CD14-positive monocyte (primary cell): ENCODE measurements at regions not wholly inside any gene's neighbourhood (a gene's known extent, or its start where the extent isn't known, plus 50 kb on each side); places are given as distances from the start of the nearest gene placed in this dataset.

ENCODE experiments used
- DNase-seq, 3 donors: peaks; one replicate each; pipeline ENCODE4 v3.0.0-alpha.2; 2011 to 2022
- H2AFZ ChIP-seq: 2 replicates; pipeline ENCODE4 v1.6.0; 2012; ENCODE audit warnings: mild to moderate bottlenecking, low read depth, low read length, inconsistent platforms; ENCODE audit not compliant: insufficient read depth, poor library complexity, severe bottlenecking
- H3K27ac ChIP-seq, 2 donors: 1 replicate in 1 of 2; 2 replicates in 1 of 2; pipeline ENCODE4 v1.5.1; 2012 to 2013; ENCODE audit warnings: low read length in 2 of 2, control low read depth in 1 of 2, inconsistent platforms in 1 of 2, low read depth in 1 of 2, mild to moderate bottlenecking in 1 of 2
- H3K27me3 ChIP-seq, 2 donors: one replicate each; pipeline versions ENCODE4 v1.6.0 to v1.6.1; 2011 to 2013; ENCODE audit warnings: low read length in 2 of 2; ENCODE audit not compliant: control insufficient read depth in 2 of 2, insufficient read depth in 2 of 2
- H3K36me3 ChIP-seq, 2 donors: replicated peaks in 1 of 2; 1 replicate in 1 of 2; 2 replicates in 1 of 2; pipeline versions ENCODE4 v1.5.1 to v1.6.1; 2012 to 2013; ENCODE audit warnings: low read length in 2 of 2, control low read depth in 1 of 2, inconsistent platforms in 1 of 2, mild to moderate bottlenecking in 1 of 2; ENCODE audit not compliant: insufficient read depth in 2 of 2, control insufficient read depth in 1 of 2
- H3K4me1 ChIP-seq, 2 donors: 1 replicate in 1 of 2; 2 replicates in 1 of 2; pipeline versions ENCODE4 v1.5.1 to v1.6.1; 2012 to 2013; ENCODE audit warnings: low read length in 2 of 2, control low read depth in 1 of 2, inconsistent platforms in 1 of 2, mild to moderate bottlenecking in 1 of 2, moderate library complexity in 1 of 2; ENCODE audit not compliant: insufficient read depth in 2 of 2, control insufficient read depth in 1 of 2
- H3K4me2 ChIP-seq: replicated peaks from 2 replicates; pipeline ENCODE3; 2012; ENCODE audit warnings: low read length, moderate library complexity, mild to moderate bottlenecking; ENCODE audit not compliant: poor library complexity, severe bottlenecking; ENCODE audit errors: extremely low read depth
- H3K4me3 ChIP-seq, 3 experiments: fragments of 200-600 bp in 1 of 3; sonication (generic) in 1 of 3; replicated peaks in 1 of 3; 1 replicate in 2 of 3; 2 replicates in 1 of 3; pipeline ENCODE4 v1.5.1; 2011 to 2013; ENCODE audit warnings: low read length in 3 of 3, mild to moderate bottlenecking in 3 of 3, control low read depth in 2 of 3, low read depth in 2 of 3, inconsistent platforms in 1 of 3, moderate library complexity in 1 of 3
- H3K79me2 ChIP-seq: 2 replicates; pipeline ENCODE4 v1.6.0; 2012; ENCODE audit warnings: mild to moderate bottlenecking, control low read depth, inconsistent platforms, low read length, moderate library complexity; ENCODE audit not compliant: insufficient read depth
- H3K9ac ChIP-seq: 2 replicates; pipeline ENCODE4 v1.6.0; 2017; ENCODE audit warnings: low read length, mild to moderate bottlenecking; ENCODE audit not compliant: insufficient read depth, poor library complexity, severe bottlenecking
- H3K9me3 ChIP-seq, 2 donors: replicated peaks in 1 of 2; 1 replicate in 1 of 2; 2 replicates in 1 of 2; pipeline versions ENCODE4 v1.5.1 to v1.6.1; 2012 to 2013; ENCODE audit warnings: low read length in 2 of 2, control low read depth in 1 of 2; ENCODE audit not compliant: control insufficient read depth in 1 of 2, insufficient read depth in 1 of 2
- H4K20me1 ChIP-seq: 2 replicates; pipeline ENCODE4 v1.6.0; 2012; ENCODE audit warnings: mild to moderate bottlenecking, low read length, control low read depth, moderate library complexity; ENCODE audit not compliant: insufficient read depth
- H3K27ac Mint-ChIP-seq, 7 donors: one replicate each; pipeline ENCODE4 v1.8.0; 2020; ENCODE audit warnings: mild to moderate bottlenecking in 7 of 7, mixed read lengths in 7 of 7, moderate library complexity in 6 of 7, inconsistent platforms in 2 of 7
- H3K27me3 Mint-ChIP-seq, 3 donors: one replicate each; pipeline ENCODE4 v1.8.0; 2021 to 2022; ENCODE audit warnings: low read depth in 3 of 3, mild to moderate bottlenecking in 3 of 3, mixed read lengths in 3 of 3, moderate library complexity in 3 of 3, inconsistent platforms in 1 of 3
- H3K36me3 Mint-ChIP-seq, 2 donors: one replicate each; pipeline ENCODE4 v1.8.0; 2020; ENCODE audit warnings: mixed read lengths in 2 of 2, inconsistent platforms in 1 of 2, mild to moderate bottlenecking in 1 of 2
- H3K4me1 Mint-ChIP-seq: one replicate; pipeline ENCODE4 v1.8.0; 2020; ENCODE audit warnings: mild to moderate bottlenecking, mixed read lengths
- H3K4me3 Mint-ChIP-seq, 2 donors: one replicate each; pipeline ENCODE4 v1.8.0; 2020; ENCODE audit warnings: mild to moderate bottlenecking in 2 of 2, mixed read lengths in 2 of 2, moderate library complexity in 1 of 2
- H3K9me3 Mint-ChIP-seq, 7 donors: one replicate each; pipeline ENCODE4 v1.8.0; 2020 to 2022; ENCODE audit warnings: mixed read lengths in 7 of 7, mild to moderate bottlenecking in 6 of 7, moderate library complexity in 6 of 7, inconsistent platforms in 2 of 7
- CTCF ChIP-seq: fragments of 200-600 bp; IDR thresholded peaks from one replicate; pipeline ENCODE4 v1.8.0; 2022; ENCODE audit warnings: antibody characterized with exemption, mild to moderate bottlenecking
- WGBS: methylation state at CpG from one replicate; pipeline ENCODE4 v1.1.5; 2013; ENCODE audit warnings: missing lambda C conversion rate; ENCODE audit not compliant: insufficient coverage; 5-methylcytosine and 5-hydroxymethylcytosine counted together
- intact Hi-C, 2 donors: fragments of 100-400 bp; cut with micrococcal nuclease; formaldehyde crosslinking; loops; one replicate each; pipeline versions ENCODE4 v1.15.0 to v1.15.1; 2023

GRCh38 chr20:20795721-20796120, 83.3 kb upstream of the RALGAPA2 start:
- no peak overlapping the region for H3K27ac Mint-ChIP-seq
- Histone ChIP-seq H3K4me2 (no peak overlapping the region), H4K20me1 (no peaks in the 10 kb centered on the region), H3K79me2 (no peaks in the 10 kb centered on the region), H3K27me3 (no peaks in the 10 kb centered on the region), H3K4me3 (no peak overlapping the region), H3K4me1 (no peaks in the 10 kb centered on the region), H3K36me3 (no peaks in the 10 kb centered on the region), H3K9me3 (no peaks in the 10 kb centered on the region), H2AFZ (no peak overlapping the region), H3K9ac (no peak overlapping the region), H3K27ac (no peak overlapping the region)
- peaks cover 0 to 1% (median 0%) of the 10 kb centered on the region in 7 donors for H3K9me3 Mint-ChIP-seq
- 100% methylated on average over 2 of the region's 5 CpGs for WGBS
- H3K4me3 Mint-ChIP-seq: no peak overlapping the region
- no peak for TF ChIP-seq CTCF
- H3K27me3 Mint-ChIP-seq: peaks cover 1 to 6% (median 4%) of the 10 kb centered on the region in 3 donors
- intact Hi-C loops: no loop called here
- no peaks in the 10 kb centered on the region for H3K4me1 Mint-ChIP-seq
- no peak for DNase-seq
- H3K36me3 Mint-ChIP-seq: no peaks in the 10 kb centered on the region

- no CpG with 5 or more reads among the region's 3 CpGs for WGBS
- Mint-ChIP-seq H3K27ac (no peak overlapping the region), H3K4me1 (no peaks in the 10 kb centered on the region), H3K9me3 (peaks cover 0 to 1% (median 0%) of the 10 kb centered on the region in 7 donors), H3K36me3 (no peaks in the 10 kb centered on the region), H3K27me3 (peaks cover 1 to 6% (median 4%) of the 10 kb centered on the region in 3 donors), H3K4me3 (no peak overlapping the region)
- H3K4me3 ChIP-seq: no peak overlapping the region
- no peak overlapping the region for H3K9ac ChIP-seq
- no peaks in the 10 kb centered on the region for H3K4me1 ChIP-seq
- H4K20me1 ChIP-seq: no peaks in the 10 kb centered on the region
- DNase-seq: no peak
- no peaks in the 10 kb centered on the region for H3K27me3 ChIP-seq
- H3K36me3 ChIP-seq: no peaks in the 10 kb centered on the region
- intact Hi-C loops: no loop called here
- no peak for TF ChIP-seq CTCF
- H2AFZ ChIP-seq: no peak overlapping the region
- no peak overlapping the region for H3K4me2 ChIP-seq
- H3K9me3 ChIP-seq: no peaks in the 10 kb centered on the region
- no peaks in the 10 kb centered on the region for H3K79me2 ChIP-seq
- H3K27ac ChIP-seq: no peak overlapping the region
These were observed 82.7 kb upstream of the RALGAPA2 start for GRCh38 chr20:20795119-20795518.
